ENCODE measurements at regions not wholly inside any gene's neighbourhood (a gene's known extent, or its start where the extent isn't known, plus 50 kb on each side); places are given as distances from the start of the nearest gene placed in this dataset.

GRCh38 chrX:97938706-97939105 is 1055.0 kb downstream of the RPA4 start:
- no peak for TF ChIP-seq CTCF (IDR thresholded peaks at IDR 0.05; ENCODE audit: insufficient read depth, low read depth, low read length)
- no peaks in the 10 kb centered on the region for H3K27me3 ChIP-seq (ENCODE audit: control insufficient read depth, insufficient read depth, low read length)
- ChIA-PET CTCF (no interaction called here), POLR2A (no interaction called here)
- H3K36me3 ChIP-seq (ENCODE audit: control insufficient read depth, insufficient read depth, low read length) = no peaks in the 10 kb centered on the region
- no peak overlapping the region for H3K4me3 ChIP-seq (ENCODE audit: low read depth, low read length)
- DNase-seq (ENCODE audit: low read depth) = no peak

DNA sequence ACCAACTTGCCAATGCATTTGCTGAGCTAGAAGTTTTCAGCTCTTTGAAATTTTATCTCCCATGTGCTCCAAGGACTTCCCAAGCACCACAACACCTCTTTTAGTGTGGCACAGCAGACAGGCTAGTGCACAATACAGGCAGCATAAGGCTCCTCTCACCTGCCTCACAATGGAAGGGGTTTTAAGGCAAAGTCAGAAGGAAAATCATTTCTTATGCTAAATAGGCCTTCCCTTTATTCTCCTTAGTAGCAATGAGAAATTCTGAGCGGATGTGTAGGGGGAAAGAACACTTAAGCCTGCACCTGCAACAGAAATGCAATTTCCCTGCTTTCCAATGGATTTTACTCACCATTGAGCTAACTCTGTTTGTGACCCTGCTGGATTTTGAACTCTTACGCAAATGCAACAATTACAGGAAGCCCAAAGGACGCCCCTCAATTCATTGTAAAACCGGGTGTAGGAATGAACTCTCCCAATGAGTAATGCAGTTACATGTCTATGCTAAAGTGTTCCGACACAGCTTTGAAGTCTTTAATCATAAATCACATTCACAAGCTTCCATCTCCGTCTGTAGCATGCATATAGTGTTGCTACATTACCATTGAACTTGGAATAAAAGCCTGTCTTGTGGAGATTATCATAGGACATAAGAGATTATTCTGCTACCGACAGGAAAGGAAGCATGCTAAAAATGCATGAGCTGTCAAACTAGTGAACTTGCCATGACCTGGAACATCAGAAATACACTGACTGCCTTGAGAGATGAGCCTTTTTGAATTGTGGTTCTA is 1084.9 kb downstream of the RPA4 start:
- no peak for DNase-seq (ENCODE audit: low read depth)
- H3K4me3 ChIP-seq (ENCODE audit: low read depth, low read length) = no peak overlapping the region
- no peaks in the 10 kb centered on the region for H3K27me3 ChIP-seq (ENCODE audit: control insufficient read depth, insufficient read depth, low read length)
- H3K36me3 ChIP-seq (ENCODE audit: control insufficient read depth, insufficient read depth, low read length) = no peaks in the 10 kb centered on the region
- no peak for TF ChIP-seq CTCF (IDR thresholded peaks at IDR 0.05; ENCODE audit: insufficient read depth, low read depth, low read length)
- ChIA-PET POLR2A (no interaction called here), CTCF (no interaction called here)

DNA sequence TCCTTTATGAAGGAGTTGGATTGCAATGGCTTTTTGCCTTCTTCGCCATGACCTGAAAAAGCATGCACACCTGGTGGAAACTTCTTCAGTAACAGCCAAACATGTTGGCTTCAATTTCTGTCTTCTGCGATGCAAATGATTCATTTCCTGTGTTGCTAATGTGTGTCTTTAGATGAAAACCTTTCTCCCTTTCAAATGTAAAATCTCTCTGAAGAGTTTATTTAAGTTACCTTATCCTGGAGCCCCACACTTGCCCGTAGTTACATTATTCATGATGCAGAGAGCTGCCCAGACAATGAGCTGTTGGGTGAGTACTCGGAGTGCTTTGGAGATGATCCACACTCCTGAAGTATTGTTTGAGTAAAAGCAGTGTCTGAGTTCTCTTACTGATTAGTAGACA is 1100.9 kb downstream of the RPA4 start:
- no peaks in the 10 kb centered on the region for H3K27me3 ChIP-seq (ENCODE audit: control insufficient read depth, insufficient read depth, low read length)
- ChIA-PET CTCF (no interaction called here), POLR2A (no interaction called here)
- TF ChIP-seq CTCF (IDR thresholded peaks at IDR 0.05; ENCODE audit: insufficient read depth, low read depth, low read length) = no peak
- no peaks in the 10 kb centered on the region for H3K36me3 ChIP-seq (ENCODE audit: control insufficient read depth, insufficient read depth, low read length)
- DNase-seq (ENCODE audit: low read depth) = no peak
- H3K4me3 ChIP-seq (ENCODE audit: low read depth, low read length) = no peak overlapping the region

DNA sequence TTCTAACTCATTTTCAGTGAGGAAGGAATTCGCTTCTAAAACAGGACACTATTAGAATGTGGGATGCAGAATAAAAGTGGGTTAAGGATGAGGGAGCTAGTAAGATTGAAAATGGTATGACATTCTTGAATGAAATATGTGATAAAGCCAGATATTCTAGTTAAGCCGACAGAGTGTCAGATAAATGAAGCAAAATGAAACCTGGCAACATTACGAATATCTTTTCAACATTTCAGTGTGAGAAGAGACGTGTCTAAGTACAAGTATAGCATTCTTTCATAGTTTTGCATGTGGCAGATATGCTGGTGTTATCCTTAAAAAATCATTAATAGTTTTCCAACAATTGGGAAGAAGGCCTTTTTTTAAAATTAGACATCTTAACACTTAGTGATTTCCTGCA is 1101.4 kb downstream of the RPA4 start:
- POLR2A ChIA-PET = no interaction called here
- DNase-seq (ENCODE audit: low read depth) = no peak
- CTCF ChIA-PET = no interaction called here
- Histone ChIP-seq H3K4me3 (ENCODE audit: low read depth, low read length) (no peak overlapping the region), H3K27me3 (ENCODE audit: control insufficient read depth, insufficient read depth, low read length) (no peaks in the 10 kb centered on the region), H3K36me3 (ENCODE audit: control insufficient read depth, insufficient read depth, low read length) (no peaks in the 10 kb centered on the region)
- no peak for TF ChIP-seq CTCF (IDR thresholded peaks at IDR 0.05; ENCODE audit: insufficient read depth, low read depth, low read length)

- TF ChIP-seq CTCF (IDR thresholded peaks at IDR 0.05; ENCODE audit: insufficient read depth, low read depth, low read length) = no peak
- CTCF ChIA-PET = no interaction called here
- Histone ChIP-seq H3K36me3 (ENCODE audit: control insufficient read depth, insufficient read depth, low read length) (no peaks in the 10 kb centered on the region), H3K4me3 (ENCODE audit: low read depth, low read length) (no peak overlapping the region), H3K27me3 (ENCODE audit: control insufficient read depth, insufficient read depth, low read length) (no peaks in the 10 kb centered on the region)
- POLR2A ChIA-PET = no interaction called here
- no peak for DNase-seq (ENCODE audit: low read depth)
Observed at GRCh38 chrX:97987979-97988378, 1104.3 kb downstream of the RPA4 start.
